ENCODE measurements at regions not wholly inside any gene's neighbourhood (a gene's known extent, or its start where the extent isn't known, plus 50 kb on each side); places are given as distances from the start of the nearest gene placed in this dataset.

- no peaks in the 10 kb centered on the region for H4K20me1 ChIP-seq (ENCODE audit: insufficient read depth, low read length)
- intact Hi-C loops (cut with micrococcal nuclease; ENCODE audit: unreplicated experiment): no loop called here
These were observed 537.2 kb downstream of the XPNPEP1 start for GRCh38 chr10:109386101-109386500.

GRCh38 chr10:109379186-109379585, 544.1 kb downstream of the XPNPEP1 start:
- Histone ChIP-seq H2AFZ (ENCODE audit: low read length) (no peak overlapping the region), H4K20me1 (ENCODE audit: insufficient read depth, low read length) (no peaks in the 10 kb centered on the region), H3K9me3 (ENCODE audit: low read length) (no peaks in the 10 kb centered on the region), H3K4me1 (ENCODE audit: insufficient read depth, low read length, poor library complexity, severe bottlenecking) (no peaks in the 10 kb centered on the region), H3K36me3 (ENCODE audit: insufficient read depth, low read length) (no peaks in the 10 kb centered on the region), H3K27ac (ENCODE audit: low read depth, low read length, poor library complexity, severe bottlenecking) (no peak overlapping the region), H3K4me2 (ENCODE audit: low read length) (no peak overlapping the region), H3K79me2 (ENCODE audit: insufficient read depth, low read depth, low read length) (no peaks in the 10 kb centered on the region), H3K9me2 (ENCODE audit: insufficient read depth, low read length) (no peaks in the 10 kb centered on the region), H3K4me3 (ENCODE audit: low read depth, low read length, poor library complexity, severe bottlenecking) (no peak overlapping the region)
- CTCF ChIA-PET (ENCODE audit: unreplicated experiment): no interaction called here
- DNase-seq (ENCODE audit: low spot score): no peak
- POLR2A ChIA-PET: no interaction called here
- intact Hi-C loops (cut with micrococcal nuclease; ENCODE audit: unreplicated experiment): no loop called here
- no TSS peak for BruUV-seq (replicated peaks)
- TF ChIP-seq EZH2phosphoT487 (IDR thresholded peaks at IDR 0.05; ENCODE audit: borderline replicate concordance, low read depth, low read length) (no peak), CTCF (conservative IDR thresholded peaks at IDR 0.05; ENCODE audit: low read length) (no peak)

More at GRCh38 chr10:109386101-109386500, 537.2 kb downstream of the XPNPEP1 start:
- H3K9me3 ChIP-seq (ENCODE audit: low read length): no peaks in the 10 kb centered on the region
- ChIA-PET CTCF (ENCODE audit: unreplicated experiment) (no interaction called here), POLR2A (no interaction called here)
- no peaks in the 10 kb centered on the region for H3K9me2 ChIP-seq (ENCODE audit: insufficient read depth, low read length)
- no peak overlapping the region for H3K27ac ChIP-seq (ENCODE audit: low read depth, low read length, poor library complexity, severe bottlenecking)
- H3K4me3 ChIP-seq (ENCODE audit: low read depth, low read length, poor library complexity, severe bottlenecking): no peak overlapping the region
- H2AFZ ChIP-seq (ENCODE audit: low read length): no peak overlapping the region
- H3K4me1 ChIP-seq (ENCODE audit: insufficient read depth, low read length, poor library complexity, severe bottlenecking): no peaks in the 10 kb centered on the region
- TF ChIP-seq CTCF (conservative IDR thresholded peaks at IDR 0.05; ENCODE audit: low read length): no peak
- TF ChIP-seq EZH2phosphoT487 (IDR thresholded peaks at IDR 0.05; ENCODE audit: borderline replicate concordance, low read depth, low read length): no peak
- no TSS peak for BruUV-seq (replicated peaks)
- DNase-seq (ENCODE audit: low spot score): no peak
- no peak overlapping the region for H3K4me2 ChIP-seq (ENCODE audit: low read length)
- H3K79me2 ChIP-seq (ENCODE audit: insufficient read depth, low read depth, low read length): no peaks in the 10 kb centered on the region
- H3K36me3 ChIP-seq (ENCODE audit: insufficient read depth, low read length): no peaks in the 10 kb centered on the region

GRCh38 chr10:109374215-109374614, 549.1 kb downstream of the XPNPEP1 start:
- H3K36me3 ChIP-seq (ENCODE audit: insufficient read depth, low read length): no peaks in the 10 kb centered on the region
- no peak for TF ChIP-seq CTCF (conservative IDR thresholded peaks at IDR 0.05; ENCODE audit: low read length)
- no peak for TF ChIP-seq EZH2phosphoT487 (IDR thresholded peaks at IDR 0.05; ENCODE audit: borderline replicate concordance, low read depth, low read length)
- intact Hi-C loops (cut with micrococcal nuclease; ENCODE audit: unreplicated experiment): no loop called here
- H3K9me2 ChIP-seq (ENCODE audit: insufficient read depth, low read length): no peaks in the 10 kb centered on the region
- DNase-seq (ENCODE audit: low spot score): no peak
- H3K27ac ChIP-seq (ENCODE audit: low read depth, low read length, poor library complexity, severe bottlenecking): no peak overlapping the region
- no peak overlapping the region for H3K4me2 ChIP-seq (ENCODE audit: low read length)
- no peak overlapping the region for H3K4me3 ChIP-seq (ENCODE audit: low read depth, low read length, poor library complexity, severe bottlenecking)
- no peaks in the 10 kb centered on the region for H3K4me1 ChIP-seq (ENCODE audit: insufficient read depth, low read length, poor library complexity, severe bottlenecking)
- CTCF ChIA-PET (ENCODE audit: unreplicated experiment): no interaction called here
- no peaks in the 10 kb centered on the region for H3K9me3 ChIP-seq (ENCODE audit: low read length)
- H3K79me2 ChIP-seq (ENCODE audit: insufficient read depth, low read depth, low read length): no peaks in the 10 kb centered on the region
- POLR2A ChIA-PET: no interaction called here
- no peaks in the 10 kb centered on the region for H4K20me1 ChIP-seq (ENCODE audit: insufficient read depth, low read length)
- no peak overlapping the region for H2AFZ ChIP-seq (ENCODE audit: low read length)
- BruUV-seq (replicated peaks): no TSS peak

All from OCI-LY7 (cell line).